ENCODE measurements at regions not wholly inside any gene's neighbourhood (a gene's known extent, or its start where the extent isn't known, plus 50 kb on each side); places are given as distances from the start of the nearest gene placed in this dataset.

GRCh38 chr7:108869070-108869469, 299.4 kb downstream of the DNAJB9 start:
- H3K4me1 ChIP-seq (ENCODE audit: control insufficient read depth, insufficient read depth, low read length) = no peaks in the 10 kb centered on the region
- H3K4me3 ChIP-seq (ENCODE audit: low read depth, low read length) = no peak overlapping the region
- ChIA-PET POLR2A (no interaction called here), CTCF (interaction anchor here (1.5 kb wide), 1 partner anchor 11 kb away, joined by 7 read pairs; no protein-coding TSS in a partner anchor)
- no peak overlapping the region for H3K27ac ChIP-seq (ENCODE audit: extremely low read depth, low read depth, low read length)
- no peak for TF ChIP-seq ZNF623 (tag by site-specific recombination; IDR thresholded peaks at IDR 0.05)
- TF ChIP-seq ZNF10 (tag by site-specific recombination; IDR thresholded peaks at IDR 0.05) = no peak
- no peak for TF ChIP-seq SP7 (tag by site-specific recombination; IDR thresholded peaks at IDR 0.05)
- no peaks in the 10 kb centered on the region for H3K9me3 ChIP-seq (ENCODE audit: control insufficient read depth, insufficient read depth, low read depth, low read length)
- no peaks in the 10 kb centered on the region for H3K36me3 ChIP-seq (ENCODE audit: control insufficient read depth in 2 of 2, insufficient read depth in 1 of 2, low read length in 2 of 2)

GRCh38 chr7:108875139-108875538, 305.5 kb downstream of the DNAJB9 start:
- Histone ChIP-seq H3K27ac (ENCODE audit: extremely low read depth, low read depth, low read length) (no peak overlapping the region), H3K4me3 (ENCODE audit: low read depth, low read length) (no peak overlapping the region), H3K9me3 (ENCODE audit: control insufficient read depth, insufficient read depth, low read depth, low read length) (no peaks in the 10 kb centered on the region), H3K4me1 (ENCODE audit: control insufficient read depth, insufficient read depth, low read length) (no peaks in the 10 kb centered on the region), H3K36me3 (ENCODE audit: control insufficient read depth in 2 of 2, insufficient read depth in 1 of 2, low read length in 2 of 2) (no peaks in the 10 kb centered on the region)
- ChIA-PET POLR2A (no interaction called here), CTCF (interaction anchor here (0.7 to 1.2 kb wide), 3 partner anchors 9 to 30 kb away, joined by 3 to 4 read pairs (median 4); no protein-coding TSS in a partner anchor)
- TF ChIP-seq ZSCAN23 (tag by site-specific recombination; IDR thresholded peaks at IDR 0.05) = no peak

- no peaks in the 10 kb centered on the region for H3K9me3 ChIP-seq (ENCODE audit: control insufficient read depth, insufficient read depth, low read depth, low read length)
- no peak overlapping the region for H3K4me3 ChIP-seq (ENCODE audit: low read depth, low read length)
- TF ChIP-seq ZNF398 (tag by site-specific recombination; IDR thresholded peaks at IDR 0.05) (no peak), ZNF302 (tag by site-specific recombination; IDR thresholded peaks at IDR 0.05; ENCODE audit: low read depth) (no peak), ZNF777 (tag by site-specific recombination; IDR thresholded peaks at IDR 0.05; ENCODE audit: borderline replicate concordance) (no peak), ZNF2 (tag by site-specific recombination; IDR thresholded peaks at IDR 0.05) (no peak), WT1 (tag by site-specific recombination; IDR thresholded peaks at IDR 0.05) (no peak), ZNF776 (tag by site-specific recombination; IDR thresholded peaks at IDR 0.05; ENCODE audit: borderline replicate concordance) (no peak), ZSCAN18 (tag by site-specific recombination; IDR thresholded peaks at IDR 0.05) (no peak), ZNF529 (tag by site-specific recombination; IDR thresholded peaks at IDR 0.05; ENCODE audit: insufficient replicate concordance) (no peak)
- H3K4me1 ChIP-seq (ENCODE audit: control insufficient read depth, insufficient read depth, low read length) = no peaks in the 10 kb centered on the region
- no peaks in the 10 kb centered on the region for H3K36me3 ChIP-seq (ENCODE audit: control insufficient read depth in 2 of 2, insufficient read depth in 1 of 2, low read length in 2 of 2)
- ChIA-PET CTCF (interaction anchor here (0.6 kb wide), 1 partner anchor 17 kb away, joined by 3 read pairs; no protein-coding TSS in a partner anchor), POLR2A (no interaction called here)
- H3K27ac ChIP-seq (ENCODE audit: extremely low read depth, low read depth, low read length) = no peak overlapping the region
These were observed 321.2 kb downstream of the DNAJB9 start for GRCh38 chr7:108890862-108891261.

DNA sequence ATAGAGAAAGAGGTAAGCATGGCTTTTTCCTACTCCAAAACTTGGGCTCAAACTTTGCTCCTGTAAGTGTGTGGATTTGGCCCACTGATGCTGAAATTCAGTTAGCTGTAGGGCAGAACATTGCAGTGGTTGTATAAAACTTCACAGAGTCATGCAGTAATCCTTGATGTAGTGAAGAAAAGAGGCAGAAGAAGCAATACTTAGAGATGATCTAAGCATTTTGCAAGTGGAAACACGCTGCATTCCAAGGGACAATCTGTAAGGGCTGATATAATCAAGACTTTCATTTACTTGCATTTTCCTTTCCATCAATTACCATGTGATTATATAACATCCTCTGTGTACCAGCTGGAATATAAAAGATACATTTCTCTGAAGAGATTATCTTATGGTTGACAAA, 338.8 kb downstream of the DNAJB9 start:
- H3K36me3 ChIP-seq (ENCODE audit: control insufficient read depth in 2 of 2, insufficient read depth in 1 of 2, low read length in 2 of 2) = no peaks in the 10 kb centered on the region
- no peaks in the 10 kb centered on the region for H3K4me1 ChIP-seq (ENCODE audit: control insufficient read depth, insufficient read depth, low read length)
- H3K4me3 ChIP-seq (ENCODE audit: low read depth, low read length) = no peak overlapping the region
- POLR2A ChIA-PET = no interaction called here
- H3K27ac ChIP-seq (ENCODE audit: extremely low read depth, low read depth, low read length) = no peak overlapping the region
- CTCF ChIA-PET = no interaction called here
- no peaks in the 10 kb centered on the region for H3K9me3 ChIP-seq (ENCODE audit: control insufficient read depth, insufficient read depth, low read depth, low read length)
- TF ChIP-seq, protein P1, sequence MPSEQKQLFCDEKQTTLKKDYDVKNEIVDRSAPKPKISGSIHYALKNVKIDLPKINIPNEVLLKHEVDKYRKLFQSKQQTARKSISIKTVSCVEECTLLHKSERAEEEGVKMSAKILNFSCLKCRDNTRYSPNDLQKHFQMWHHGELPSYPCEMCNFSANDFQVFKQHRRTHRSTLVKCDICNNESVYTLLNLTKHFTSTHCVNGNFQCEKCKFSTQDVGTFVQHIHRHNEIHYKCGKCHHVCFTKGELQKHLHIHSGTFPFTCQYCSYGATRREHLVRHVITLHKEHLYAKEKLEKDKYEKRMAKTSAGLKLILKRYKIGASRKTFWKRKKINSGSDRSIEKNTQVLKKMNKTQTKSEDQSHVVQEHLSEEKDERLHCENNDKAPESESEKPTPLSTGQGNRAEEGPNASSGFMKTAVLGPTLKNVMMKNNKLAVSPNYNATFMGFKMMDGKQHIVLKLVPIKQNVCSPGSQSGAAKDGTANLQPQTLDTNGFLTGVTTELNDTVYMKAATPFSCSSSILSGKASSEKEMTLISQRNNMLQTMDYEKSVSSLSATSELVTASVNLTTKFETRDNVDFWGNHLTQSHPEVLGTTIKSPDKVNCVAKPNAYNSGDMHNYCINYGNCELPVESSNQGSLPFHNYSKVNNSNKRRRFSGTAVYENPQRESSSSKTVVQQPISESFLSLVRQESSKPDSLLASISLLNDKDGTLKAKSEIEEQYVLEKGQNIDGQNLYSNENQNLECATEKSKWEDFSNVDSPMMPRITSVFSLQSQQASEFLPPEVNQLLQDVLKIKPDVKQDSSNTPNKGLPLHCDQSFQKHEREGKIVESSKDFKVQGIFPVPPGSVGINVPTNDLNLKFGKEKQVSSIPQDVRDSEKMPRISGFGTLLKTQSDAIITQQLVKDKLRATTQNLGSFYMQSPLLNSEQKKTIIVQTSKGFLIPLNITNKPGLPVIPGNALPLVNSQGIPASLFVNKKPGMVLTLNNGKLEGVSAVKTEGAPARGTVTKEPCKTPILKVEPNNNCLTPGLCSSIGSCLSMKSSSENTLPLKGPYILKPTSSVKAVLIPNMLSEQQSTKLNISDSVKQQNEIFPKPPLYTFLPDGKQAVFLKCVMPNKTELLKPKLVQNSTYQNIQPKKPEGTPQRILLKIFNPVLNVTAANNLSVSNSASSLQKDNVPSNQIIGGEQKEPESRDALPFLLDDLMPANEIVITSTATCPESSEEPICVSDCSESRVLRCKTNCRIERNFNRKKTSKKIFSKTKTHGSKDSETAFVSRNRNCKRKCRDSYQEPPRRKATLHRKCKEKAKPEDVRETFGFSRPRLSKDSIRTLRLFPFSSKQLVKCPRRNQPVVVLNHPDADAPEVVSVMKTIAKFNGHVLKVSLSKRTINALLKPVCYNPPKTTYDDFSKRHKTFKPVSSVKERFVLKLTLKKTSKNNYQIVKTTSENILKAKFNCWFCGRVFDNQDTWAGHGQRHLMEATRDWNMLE (tag by site-specific recombination; conservative IDR thresholded peaks at IDR 0.05; ENCODE audit: low read depth) = no peak
- TF ChIP-seq ZNF585B (tag by site-specific recombination; IDR thresholded peaks at IDR 0.05) (no peak), PATZ1 (tag by site-specific recombination; IDR thresholded peaks at IDR 0.05) (no peak), ZFP3 (tag by site-specific recombination; IDR thresholded peaks at IDR 0.05; ENCODE audit: low read depth) (no peak), ZNF623 (tag by site-specific recombination; IDR thresholded peaks at IDR 0.05) (no peak)
- TF ChIP-seq, protein P2, sequence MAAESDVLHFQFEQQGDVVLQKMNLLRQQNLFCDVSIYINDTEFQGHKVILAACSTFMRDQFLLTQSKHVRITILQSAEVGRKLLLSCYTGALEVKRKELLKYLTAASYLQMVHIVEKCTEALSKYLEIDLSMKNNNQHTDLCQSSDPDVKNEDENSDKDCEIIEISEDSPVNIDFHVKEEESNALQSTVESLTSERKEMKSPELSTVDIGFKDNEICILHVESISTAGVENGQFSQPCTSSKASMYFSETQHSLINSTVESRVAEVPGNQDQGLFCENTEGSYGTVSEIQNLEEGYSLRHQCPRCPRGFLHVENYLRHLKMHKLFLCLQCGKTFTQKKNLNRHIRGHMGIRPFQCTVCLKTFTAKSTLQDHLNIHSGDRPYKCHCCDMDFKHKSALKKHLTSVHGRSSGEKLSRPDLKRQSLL (tag by site-specific recombination; IDR thresholded peaks at IDR 0.05) = no peak
